Epithelial cell of proximal tubule (primary cell): ENCODE measurements at regions not wholly inside any gene's neighbourhood (a gene's known extent, or its start where the extent isn't known, plus 50 kb on each side); places are given as distances from the start of the nearest gene placed in this dataset.
"Not testable (repeated sequence)": the region's sequence is repeated elsewhere in the genome, so short reads cannot be mapped to it uniquely, and the experiment has no call there.

ENCODE experiments used
- DNase-seq: peaks from one replicate; pipeline ENCODE4 v3.0.0-alpha.2; 2011; ENCODE audit warnings: low read depth
- H3K4me3 ChIP-seq: 2 replicates; pipeline ENCODE4 v1.5.1; 2011; ENCODE audit warnings: low read depth, mild to moderate bottlenecking, low read length
- CTCF ChIP-seq: conservative IDR thresholded peaks from 2 replicates; pipeline ENCODE4 v1.5.1; 2012; ENCODE audit warnings: low read depth, mild to moderate bottlenecking, low read length

DNA sequence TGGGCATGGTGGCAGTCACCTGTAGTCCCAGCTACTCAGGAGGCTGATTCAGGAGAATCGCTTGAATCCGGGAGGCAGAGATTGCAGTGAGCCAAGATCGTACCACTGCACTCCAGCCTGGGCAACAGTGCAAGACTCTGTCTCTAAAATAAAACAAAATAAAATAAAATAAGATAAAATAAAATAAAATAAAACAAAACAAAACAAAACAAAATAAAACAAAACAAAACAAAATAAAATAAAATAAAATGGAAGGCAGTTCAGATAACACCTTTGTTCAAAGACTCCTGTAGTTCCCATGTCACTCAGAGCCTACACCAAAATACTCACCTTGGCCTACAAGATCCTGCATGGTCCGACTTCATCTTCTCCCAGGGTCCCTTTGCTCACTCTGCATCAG is 61.3 kb downstream of the SYF2 start:
- not testable (repeated sequence) for DNase-seq, H3K4me3 ChIP-seq

- H3K4me3 ChIP-seq = no peak overlapping the region
- no peak for DNase-seq
- TF ChIP-seq CTCF = no peak
These were observed 61.9 kb downstream of the SYF2 start for GRCh38 chr1:25170439-25170838.

DNA sequence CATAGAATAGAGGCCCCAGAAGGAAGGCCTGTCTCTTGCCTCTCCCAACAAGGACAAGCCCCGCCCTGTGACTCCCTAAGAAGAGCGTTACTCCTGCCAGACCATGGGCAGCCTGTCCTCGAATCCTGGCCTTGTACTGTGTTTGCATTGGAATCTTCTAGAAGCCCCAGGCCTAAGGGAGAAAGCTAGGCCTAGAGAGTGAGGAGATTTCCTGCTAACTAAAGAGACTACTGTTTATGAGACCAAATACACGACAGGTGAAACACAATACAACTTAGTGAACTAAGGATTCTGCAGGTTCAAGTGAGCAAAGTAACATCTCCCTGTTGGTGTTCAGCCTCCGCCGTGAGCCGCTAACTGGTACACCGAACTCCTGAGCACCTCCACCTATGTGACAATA is 62.7 kb downstream of the SYF2 start:
- H3K4me3 ChIP-seq = no peak overlapping the region
- TF ChIP-seq CTCF = no peak
- DNase-seq = no peak

DNA sequence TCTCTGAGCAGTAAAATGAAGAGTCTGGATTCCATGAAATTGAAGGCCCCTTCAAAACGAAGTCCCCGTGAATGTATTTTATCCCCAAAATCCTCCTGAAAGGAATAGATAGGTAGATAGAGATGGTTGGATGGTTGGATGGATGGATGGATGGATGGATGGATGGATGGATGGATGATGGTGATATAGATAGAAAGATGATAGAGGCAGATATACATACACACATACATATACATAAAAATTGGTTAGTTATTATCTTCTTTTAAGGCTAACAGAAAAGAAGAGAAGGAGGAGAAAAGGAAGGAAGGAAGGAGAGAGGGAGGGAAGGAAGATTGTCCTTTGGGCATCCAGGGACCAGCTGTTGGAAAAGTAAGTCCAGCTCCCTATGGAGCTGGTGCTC is 63.1 kb downstream of the SYF2 start:
- no peak overlapping the region for H3K4me3 ChIP-seq
- no peak for DNase-seq
- TF ChIP-seq CTCF = no peak

GRCh38 chr1:25168193-25169071 is 63.9 kb downstream of the SYF2 start:
- TF ChIP-seq CTCF = no peak
- DNase-seq = no peak
- no peak overlapping the region for H3K4me3 ChIP-seq

GRCh38 chr1:25167269-25168192 is 64.8 kb downstream of the SYF2 start:
- H3K4me3 ChIP-seq = no peak overlapping the region
- DNase-seq = no peak
- no peak for TF ChIP-seq CTCF

GRCh38 chr1:25166847-25167246 is 65.5 kb downstream of the SYF2 start:
- TF ChIP-seq CTCF = no peak
- DNase-seq = no peak
- H3K4me3 ChIP-seq = no peak overlapping the region
